HG03064 (cell line): ENCODE measurements at regions not wholly inside any gene's neighbourhood (a gene's known extent, or its start where the extent isn't known, plus 50 kb on each side); places are given as distances from the start of the nearest gene placed in this dataset.
"Not testable (repeated sequence)": the region's sequence is repeated elsewhere in the genome, so short reads cannot be mapped to it uniquely, and the experiment has no call there.

Source experiments
- ATAC-seq: cut with Tn5 transposase; IDR thresholded peaks from one replicate; pipeline ENCODE4 v1.9.1; 2021; ENCODE audit warnings: low read depth; ENCODE audit not compliant: unreplicated experiment

GRCh38 chr18:2123077-2123476, 448.2 kb downstream of the METTL4 start:
- no peak for ATAC-seq

DNA sequence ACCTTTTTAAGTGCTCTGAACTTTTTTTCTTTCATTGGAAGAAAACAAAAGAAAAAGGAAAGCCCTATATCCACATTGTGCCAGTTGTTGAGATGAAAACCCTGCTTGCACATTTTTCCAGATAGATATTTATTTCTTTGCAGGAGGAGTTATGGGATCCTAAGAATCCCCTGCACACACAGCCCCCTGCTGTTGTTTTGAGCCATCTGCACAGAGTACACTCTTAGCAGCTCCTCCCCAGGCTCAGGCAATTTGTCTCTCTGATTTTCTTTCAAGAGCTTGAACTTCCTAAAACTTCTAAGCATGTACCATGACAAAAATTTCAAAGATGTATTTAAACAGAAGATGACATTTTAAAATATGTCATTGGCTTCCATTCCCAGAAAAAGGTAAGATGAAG, 436.9 kb downstream of the METTL4 start:
- ATAC-seq, result no peak

- ATAC-seq, result no peak
These were observed 436.0 kb downstream of the METTL4 start for GRCh38 chr18:2135309-2135708.

DNA sequence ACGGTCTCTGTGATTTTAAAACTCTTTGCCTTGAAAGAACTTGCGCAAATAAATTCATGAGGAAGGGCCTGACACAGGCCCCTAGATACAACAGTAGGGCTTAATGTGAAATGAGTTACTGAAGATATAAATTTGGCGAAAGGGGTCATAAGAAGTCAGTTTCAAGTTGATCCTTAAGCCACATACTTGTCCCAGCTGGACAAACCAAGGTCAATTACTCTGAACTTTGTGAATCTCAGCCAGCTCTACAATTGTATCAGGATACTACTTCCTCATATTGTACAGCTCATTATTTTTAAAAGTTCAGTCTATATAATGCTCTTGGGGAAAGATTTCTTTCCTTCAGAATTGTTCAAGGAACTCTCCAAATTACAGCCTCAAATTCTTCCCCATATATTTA, 432.8 kb downstream of the METTL4 start:
- ATAC-seq, result no peak

DNA sequence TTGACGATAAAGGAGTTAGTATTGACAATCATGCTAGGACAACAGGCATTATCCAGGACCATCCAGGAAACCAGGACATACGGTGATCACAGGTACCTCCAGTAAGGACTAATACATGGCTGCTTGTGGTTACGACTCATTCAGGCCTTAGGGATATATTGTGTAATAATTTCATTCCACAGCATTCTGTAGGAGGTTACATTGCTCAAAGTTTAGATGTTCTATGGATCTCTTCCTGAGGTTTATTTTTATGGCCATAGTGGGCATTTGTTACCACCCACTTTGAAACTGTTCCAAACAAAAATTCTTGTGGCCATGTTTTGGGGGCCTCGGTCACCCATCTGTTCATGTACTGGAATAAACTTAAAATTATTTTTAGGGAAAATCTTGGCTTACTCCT, 431.6 kb downstream of the METTL4 start:
- ATAC-seq, result no peak

DNA sequence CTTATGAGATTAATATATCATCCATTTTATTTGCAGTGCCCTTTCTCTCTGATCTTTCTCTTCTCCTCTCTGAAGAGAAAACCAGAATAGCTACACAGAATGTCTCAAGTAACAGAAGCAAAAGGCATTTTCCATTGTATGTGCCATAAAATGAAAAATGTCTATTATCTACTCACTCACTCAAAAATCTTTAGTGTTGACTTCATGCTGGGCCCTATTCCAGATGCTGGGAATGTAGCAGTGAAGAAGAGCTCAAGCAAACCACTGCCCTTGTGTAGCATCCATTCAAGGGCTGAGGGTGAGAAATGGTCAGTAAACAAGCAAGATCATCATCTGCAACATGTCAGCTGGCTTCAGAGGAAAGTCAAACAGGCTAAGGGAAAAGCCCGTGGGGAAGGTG, 427.7 kb downstream of the METTL4 start:
- ATAC-seq, result no peak

DNA sequence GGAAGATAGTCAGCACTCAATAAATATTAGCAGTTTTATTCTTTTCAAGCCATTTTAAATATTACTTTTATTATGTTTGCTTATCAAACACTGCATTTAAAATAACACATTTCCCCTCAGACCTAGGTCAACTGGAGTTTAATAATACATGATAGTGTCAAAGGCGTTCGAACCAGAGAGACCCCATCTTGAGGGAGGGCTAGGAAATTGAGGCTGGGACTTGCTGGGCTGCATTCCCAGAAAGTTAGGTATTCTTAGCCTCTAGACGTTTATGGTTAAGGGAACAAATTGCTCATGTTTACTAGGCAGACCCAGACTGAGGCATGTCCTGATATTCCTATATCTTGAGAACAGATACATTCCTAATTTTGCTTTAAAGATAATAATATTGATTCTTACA, 426.5 kb downstream of the METTL4 start:
- ATAC-seq, result no peak

DNA sequence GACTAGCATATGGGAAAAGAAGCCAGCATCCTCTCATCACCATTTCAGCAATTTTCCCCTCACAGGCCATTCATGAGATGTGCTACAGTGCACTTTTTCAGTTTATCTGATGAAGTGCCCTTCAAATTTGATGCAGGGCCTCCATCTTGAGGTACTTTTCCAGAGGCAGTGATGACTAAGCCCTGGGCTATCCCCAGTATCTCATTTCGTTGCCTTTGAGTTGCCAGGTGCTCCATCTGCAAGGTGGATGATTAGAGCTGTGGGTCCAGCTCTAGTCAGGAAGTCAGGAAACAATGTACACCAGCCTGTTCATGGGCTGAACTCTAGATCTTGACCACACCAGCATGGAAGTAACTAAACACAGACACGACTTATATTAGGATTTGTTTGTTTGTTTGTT, 425.2 kb downstream of the METTL4 start:
- no peak for ATAC-seq

GRCh38 chr18:2146754-2147153, 424.6 kb downstream of the METTL4 start:
- no peak for ATAC-seq

DNA sequence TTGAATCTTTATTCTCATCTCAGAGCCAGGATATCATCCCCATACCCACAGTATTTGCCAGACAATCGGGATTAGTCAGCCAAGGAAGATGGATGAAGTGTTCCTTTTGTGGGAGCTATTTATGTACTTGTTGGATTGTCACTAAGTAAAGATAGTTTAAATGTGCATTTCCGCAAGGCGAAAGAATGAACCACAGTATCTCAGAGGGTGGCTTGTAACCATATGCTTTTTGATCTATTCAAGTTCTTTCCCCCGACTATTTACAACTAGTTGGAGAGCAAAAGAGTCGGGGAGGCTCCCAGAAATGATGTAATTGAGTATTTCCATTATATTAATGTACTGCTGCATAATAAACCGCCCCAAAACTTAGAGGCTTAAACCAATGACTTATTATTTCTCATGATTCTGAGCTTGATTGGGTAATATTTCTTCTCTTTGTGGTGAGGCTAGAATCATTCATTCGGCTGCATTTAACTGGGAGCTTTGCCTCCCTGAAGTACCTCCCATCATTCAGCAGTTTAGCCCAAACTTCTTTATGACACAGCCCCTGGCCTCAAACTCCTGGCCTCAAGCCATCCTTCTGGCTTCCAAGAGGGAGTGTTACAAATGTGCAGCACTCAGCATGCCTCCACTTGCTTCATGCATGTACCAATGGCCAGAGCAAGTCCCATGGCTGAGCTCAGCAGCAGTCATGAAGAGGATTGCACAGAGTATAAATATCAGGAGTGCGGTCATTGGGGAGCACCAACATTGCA, 423.7 kb downstream of the METTL4 start:
- no peak for ATAC-seq

DNA sequence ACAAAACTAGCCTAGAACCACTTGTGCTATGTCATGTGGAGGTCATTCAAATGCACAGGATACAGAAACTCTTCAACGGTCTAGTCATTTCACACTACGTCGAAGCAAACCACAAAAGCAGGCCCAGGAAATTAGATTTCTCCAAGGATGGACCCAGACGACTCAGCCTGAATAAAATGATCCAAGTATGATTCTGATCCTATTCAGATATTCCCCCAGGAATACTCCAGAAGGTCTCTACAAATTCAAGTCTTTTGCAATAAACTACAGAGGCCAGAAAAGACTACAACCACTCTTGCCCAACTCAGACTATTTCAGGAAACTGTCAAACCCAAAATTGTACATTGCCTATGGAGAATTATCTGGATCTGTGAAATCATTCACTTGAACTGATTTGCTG, 422.5 kb downstream of the METTL4 start:
- no peak for ATAC-seq

DNA sequence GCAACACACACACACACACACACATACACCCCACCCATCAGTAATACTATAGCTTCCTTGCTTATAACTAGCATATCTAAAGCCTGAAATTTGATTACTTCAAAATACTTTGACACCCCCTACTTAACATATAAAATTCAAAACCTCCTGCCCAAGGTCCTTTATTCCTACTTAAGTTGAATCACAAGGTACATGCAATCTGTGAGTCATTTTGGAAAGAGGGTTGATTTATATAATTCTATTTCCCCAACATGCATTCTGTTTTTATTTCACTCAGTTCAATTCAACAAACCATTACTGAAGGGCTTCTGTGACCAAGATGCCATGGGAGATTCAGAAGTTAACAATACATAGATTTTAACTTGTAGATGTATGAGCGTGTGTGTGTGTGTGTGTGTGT, 420.7 kb downstream of the METTL4 start:
- no peak for ATAC-seq

DNA sequence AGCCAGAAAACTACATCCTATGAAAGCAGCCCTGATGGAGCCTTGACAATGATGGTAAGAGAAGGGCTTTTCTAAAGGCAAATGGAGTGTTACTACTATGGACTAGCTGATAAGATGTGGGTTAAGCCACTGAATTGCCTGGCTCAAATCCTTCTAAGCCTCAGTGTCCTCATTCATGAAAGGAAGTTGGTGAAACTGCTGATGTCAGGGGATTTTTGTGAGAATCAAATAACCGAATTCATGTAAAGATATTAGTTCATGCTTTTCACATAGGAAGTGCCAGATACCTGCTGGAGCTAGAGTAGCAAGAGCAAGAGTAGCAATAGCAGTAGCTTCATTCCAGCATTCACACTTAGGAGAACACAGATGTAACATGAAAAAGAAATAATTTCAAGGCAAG, 417.0 kb downstream of the METTL4 start:
- no peak for ATAC-seq

GRCh38 chr18:2164644-2165550, 406.4 kb downstream of the METTL4 start:
- ATAC-seq, result no peak

DNA sequence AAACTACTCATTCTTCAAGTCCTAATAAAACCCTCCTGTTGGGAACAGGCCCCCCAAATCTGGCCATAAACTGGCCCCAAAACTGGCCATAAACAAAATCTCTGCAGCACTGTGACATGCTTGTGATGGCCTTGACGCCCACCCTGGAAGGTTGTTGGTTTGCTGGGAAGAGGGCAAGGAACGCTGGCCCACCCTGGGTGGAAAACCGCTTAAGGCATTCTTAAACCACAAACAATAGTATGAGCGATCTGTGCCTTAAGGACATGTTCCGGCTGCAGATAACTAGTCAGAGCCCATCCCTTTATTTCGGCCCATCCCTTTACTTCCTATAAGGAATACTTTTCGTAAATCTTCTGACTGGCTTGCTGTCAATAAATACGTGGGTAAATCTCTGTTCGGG, 404.4 kb downstream of the METTL4 start:
- not testable (repeated sequence) for ATAC-seq

GRCh38 chr18:2168022-2168421, 403.3 kb downstream of the METTL4 start:
- no peak for ATAC-seq

- ATAC-seq, result no peak
These were observed 401.6 kb downstream of the METTL4 start for GRCh38 chr18:2169656-2170055.

DNA sequence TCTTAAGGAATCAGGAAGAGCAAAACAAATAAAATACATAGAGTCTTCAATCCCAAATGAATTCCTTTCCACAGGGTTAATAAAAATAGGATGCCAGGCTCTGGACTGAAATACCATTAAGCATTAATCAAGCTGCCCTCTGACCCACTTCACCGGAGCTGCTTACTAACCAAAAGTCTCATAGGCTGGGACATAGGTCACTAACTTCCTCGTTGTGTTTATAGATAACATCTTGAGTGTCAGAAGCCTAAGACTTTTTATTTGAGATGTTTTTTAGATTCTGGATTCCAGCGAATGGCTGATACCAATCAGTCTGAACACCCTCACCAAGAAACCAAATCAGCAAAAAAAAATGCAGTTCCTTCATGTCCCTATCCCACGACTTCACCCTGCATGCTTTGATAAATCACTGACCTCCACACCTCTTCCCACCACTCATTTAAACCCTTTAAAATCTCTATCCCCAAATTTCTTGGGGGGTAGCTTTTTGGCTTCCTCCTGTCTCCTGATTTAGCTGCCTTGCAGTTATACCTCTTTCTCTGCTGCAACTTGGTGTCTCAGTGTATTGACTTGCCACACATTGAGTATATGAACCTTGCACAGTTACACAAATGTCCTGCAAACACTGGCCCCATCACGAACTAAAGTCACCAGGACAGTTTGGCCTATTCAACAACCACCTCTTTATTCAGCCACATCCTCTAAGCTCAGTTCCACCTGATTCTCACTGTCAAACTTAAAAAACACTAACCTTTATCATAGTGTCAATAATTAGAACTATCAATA, 399.3 kb downstream of the METTL4 start:
- no peak for ATAC-seq

DNA sequence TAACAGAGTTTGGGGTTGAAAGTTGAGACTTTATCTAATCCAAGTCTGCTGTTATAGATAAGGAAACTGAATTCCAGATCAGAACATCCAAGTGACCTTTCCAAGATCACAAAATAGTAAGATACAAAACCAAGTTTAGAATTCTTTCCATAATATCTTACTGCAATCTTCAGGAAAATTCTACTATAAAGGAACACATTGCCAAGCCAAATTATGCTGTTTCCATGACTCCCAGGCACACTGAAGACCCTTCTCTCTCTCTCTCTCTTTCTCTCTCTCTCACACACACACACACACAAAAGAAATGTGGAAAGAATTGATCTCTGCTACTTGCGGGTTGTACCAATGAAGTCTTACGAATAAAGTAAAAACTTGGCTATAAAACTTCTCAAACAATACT, 398.4 kb downstream of the METTL4 start:
- ATAC-seq, result no peak

DNA sequence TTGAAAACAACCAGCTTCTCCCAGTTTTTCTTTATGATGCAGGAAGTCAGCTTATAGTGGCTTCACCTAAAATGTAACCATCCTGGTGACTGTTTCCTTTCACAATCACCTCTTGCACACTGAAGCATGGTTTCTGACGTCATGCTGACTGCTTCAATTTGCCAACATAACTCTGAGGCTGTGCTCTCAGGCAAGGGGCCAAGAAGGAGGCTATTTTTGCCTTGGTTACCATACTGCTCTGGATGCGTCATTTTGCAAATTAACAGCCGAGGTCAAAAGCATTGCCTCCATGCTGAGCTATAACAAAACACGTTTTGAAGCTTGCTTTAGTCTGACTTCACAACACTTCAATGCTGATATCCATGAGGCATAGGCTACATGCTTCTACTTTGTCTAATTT, 397.8 kb downstream of the METTL4 start:
- no peak for ATAC-seq

DNA sequence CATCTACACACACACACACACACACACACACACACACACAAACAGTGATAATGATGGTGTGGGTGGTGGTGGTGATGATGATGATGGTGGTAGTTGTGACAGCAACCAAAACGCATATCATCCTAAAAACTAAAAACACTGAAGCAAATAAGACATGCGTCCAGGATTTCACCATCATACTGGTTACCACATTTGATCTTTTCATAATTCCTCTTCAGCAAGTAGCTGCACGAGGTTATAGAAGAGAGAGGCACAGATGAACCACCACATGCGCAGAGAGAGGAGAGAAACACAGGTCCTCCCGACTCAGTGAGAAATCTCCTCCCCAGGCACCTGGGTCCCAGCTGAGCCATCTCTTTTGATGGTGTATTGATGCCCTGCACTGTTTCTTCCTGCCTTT, 393.3 kb downstream of the METTL4 start:
- no peak for ATAC-seq
